GM12801 (cell line): ENCODE measurements at regions not wholly inside any gene's neighbourhood (a gene's known extent, or its start where the extent isn't known, plus 50 kb on each side); places are given as distances from the start of the nearest gene placed in this dataset.

Experiments used
- TF ChIP-seq, protein P1 (sequence below): IDR thresholded peaks from one replicate; pipeline ENCODE4 v1.5.1; 2011; ENCODE audit warnings: control low read depth; ENCODE audit not compliant: insufficient read length; ENCODE audit errors: extremely low read depth

DNA sequence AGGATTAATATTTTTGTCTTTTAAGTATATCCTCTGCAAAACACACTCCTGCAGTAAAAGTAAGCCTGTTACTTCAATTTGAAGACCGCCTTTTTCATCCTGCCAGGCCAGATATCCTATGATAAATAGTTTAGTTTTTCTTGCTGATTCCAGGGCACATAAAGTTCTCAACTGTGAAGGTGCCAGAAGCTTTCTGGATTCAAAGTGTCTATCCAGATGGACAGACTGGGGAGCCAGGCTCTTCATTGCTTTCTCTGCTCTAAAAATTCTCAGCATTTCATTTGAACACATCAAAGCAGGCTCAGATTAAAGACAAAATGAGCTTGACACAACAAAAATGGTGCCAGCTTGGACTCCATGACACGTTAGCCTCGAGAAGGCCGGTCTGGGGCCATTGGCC, 53.6 kb upstream of the UBL3 start:
- TF ChIP-seq, protein P1, sequence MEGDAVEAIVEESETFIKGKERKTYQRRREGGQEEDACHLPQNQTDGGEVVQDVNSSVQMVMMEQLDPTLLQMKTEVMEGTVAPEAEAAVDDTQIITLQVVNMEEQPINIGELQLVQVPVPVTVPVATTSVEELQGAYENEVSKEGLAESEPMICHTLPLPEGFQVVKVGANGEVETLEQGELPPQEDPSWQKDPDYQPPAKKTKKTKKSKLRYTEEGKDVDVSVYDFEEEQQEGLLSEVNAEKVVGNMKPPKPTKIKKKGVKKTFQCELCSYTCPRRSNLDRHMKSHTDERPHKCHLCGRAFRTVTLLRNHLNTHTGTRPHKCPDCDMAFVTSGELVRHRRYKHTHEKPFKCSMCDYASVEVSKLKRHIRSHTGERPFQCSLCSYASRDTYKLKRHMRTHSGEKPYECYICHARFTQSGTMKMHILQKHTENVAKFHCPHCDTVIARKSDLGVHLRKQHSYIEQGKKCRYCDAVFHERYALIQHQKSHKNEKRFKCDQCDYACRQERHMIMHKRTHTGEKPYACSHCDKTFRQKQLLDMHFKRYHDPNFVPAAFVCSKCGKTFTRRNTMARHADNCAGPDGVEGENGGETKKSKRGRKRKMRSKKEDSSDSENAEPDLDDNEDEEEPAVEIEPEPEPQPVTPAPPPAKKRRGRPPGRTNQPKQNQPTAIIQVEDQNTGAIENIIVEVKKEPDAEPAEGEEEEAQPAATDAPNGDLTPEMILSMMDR = no peak

DNA sequence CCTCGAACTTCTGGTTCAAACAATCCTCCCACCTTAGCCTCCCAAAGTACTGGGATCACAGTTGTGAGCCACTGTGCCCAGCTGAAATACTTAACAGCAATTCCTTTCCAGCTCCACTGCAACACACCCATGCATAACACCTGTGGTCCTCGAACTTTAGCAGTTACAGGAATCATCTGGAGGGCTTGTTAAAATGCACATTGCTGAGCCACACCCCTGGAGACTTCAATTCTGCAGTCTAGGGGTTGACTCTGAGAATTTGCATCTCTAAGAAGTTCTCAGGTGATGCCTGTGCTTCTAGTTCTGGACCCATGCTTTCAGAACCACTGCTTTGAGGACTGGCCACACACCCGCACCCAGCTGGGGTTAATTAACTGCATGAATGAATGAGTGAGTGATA, 53.1 kb upstream of the UBL3 start:
- TF ChIP-seq, protein P1 = no peak

DNA sequence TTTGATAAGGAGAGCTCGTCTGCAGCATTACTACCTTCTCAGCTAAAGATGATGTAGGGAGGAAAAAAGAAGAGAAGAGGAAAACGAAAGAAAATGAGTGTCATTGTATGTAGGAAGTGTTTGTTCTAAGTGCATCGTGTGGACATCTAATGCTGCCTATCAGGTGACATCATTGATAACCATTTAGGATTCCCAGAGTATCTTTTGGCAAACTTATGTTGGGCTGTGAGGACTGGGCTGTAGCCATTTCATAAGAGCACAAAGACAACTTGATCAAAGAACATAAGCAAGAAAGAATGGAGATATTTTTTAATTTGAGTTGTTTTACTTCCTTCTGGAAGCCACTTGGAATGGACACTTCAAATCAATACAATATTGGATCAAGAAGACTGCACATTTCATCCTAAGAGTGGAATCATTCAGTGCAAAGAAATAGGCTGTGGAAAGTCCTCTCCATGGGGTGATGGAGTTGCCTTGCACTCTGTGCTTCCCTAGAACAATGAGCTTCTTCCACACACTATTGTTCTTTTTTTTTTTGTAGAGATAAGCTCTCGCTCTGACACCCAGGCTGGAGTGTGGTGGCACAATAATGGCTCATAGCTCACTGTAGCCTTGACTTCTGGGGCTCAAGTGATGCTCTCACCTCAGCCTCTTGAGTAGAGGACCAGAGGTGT, 52.4 kb upstream of the UBL3 start:
- TF ChIP-seq, protein P1 = no peak

DNA sequence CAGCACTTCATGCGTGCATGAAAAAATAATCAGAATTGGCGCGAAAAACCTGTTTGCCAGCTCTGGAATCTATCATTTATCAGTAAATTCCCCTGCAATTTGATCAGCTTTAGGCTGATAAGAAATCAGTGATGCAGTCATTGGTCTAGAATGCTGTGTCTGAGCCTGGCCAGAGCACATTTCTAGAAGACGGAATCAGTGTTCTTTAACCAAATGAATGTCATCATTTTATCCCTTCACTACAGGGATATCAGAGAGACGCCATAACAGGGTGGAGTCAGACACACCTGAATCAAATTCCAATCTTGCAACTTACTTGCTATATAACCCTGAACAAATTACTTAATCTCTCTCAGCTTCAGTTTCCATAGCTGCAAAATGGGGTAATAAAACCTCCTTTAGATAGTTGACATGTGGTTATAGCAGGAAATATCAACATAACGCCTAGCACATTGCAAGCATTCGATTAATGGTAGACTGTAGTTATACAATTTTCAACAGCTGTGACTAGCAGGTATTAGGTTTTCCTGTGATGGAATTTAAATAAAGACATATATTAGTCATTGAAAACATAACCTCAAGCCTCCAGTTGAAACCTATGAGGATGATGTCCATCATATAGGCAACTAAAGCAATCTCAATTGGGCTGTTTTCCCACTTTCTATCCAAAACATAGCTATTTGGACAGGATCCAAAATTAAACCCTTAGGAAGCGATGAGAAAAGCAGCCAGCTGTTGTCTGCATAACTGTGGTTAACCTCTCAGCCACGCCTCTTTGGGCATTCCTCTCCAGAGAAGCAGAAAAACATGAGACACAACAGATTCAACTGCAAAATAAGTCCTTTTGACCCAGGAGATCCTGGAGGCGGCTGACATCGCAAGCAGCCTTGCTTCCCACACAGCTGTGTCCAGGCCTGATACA, 51.6 kb upstream of the UBL3 start:
- TF ChIP-seq, protein P1 = no peak
